HG02981 (cell line): ENCODE measurements at regions not wholly inside any gene's neighbourhood (a gene's known extent, or its start where the extent isn't known, plus 50 kb on each side); places are given as distances from the start of the nearest gene placed in this dataset.

ENCODE experiments used
- ATAC-seq: cut with Tn5 transposase; IDR thresholded peaks from one replicate; pipeline ENCODE4 v1.9.1; 2021; ENCODE audit warnings: mild to moderate bottlenecking, moderate library complexity; ENCODE audit not compliant: unreplicated experiment

- ATAC-seq = no peak
Observed at GRCh38 chr11:28472904-28473303, 364.7 kb downstream of the METTL15 start.

DNA sequence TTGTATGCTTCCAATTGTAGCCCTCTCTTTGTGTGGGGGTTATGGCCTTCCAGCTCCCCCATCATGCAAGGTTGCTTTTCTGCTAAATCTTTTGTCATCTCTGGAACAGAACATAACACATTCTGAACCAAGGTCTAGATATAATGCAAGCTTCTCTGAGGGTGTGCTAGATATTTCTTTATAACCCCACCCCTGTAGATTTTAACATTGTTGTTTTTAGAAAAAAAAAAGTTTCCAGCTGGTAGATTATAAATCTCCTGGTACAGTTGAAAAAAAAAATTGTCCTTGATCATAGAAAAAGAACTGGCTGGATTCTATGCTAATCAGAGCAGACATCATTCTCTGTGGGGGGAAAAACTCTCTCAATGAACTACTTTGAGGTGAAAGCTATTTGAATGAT, 363.3 kb downstream of the METTL15 start:
- ATAC-seq = no peak

- ATAC-seq = no peak
Observed at GRCh38 chr11:28470180-28470579, 362.0 kb downstream of the METTL15 start.

GRCh38 chr11:28466506-28466905, 358.3 kb downstream of the METTL15 start:
- ATAC-seq = no peak

- ATAC-seq = no peak
Observed at GRCh38 chr11:28464252-28464867, 356.2 kb downstream of the METTL15 start.

DNA sequence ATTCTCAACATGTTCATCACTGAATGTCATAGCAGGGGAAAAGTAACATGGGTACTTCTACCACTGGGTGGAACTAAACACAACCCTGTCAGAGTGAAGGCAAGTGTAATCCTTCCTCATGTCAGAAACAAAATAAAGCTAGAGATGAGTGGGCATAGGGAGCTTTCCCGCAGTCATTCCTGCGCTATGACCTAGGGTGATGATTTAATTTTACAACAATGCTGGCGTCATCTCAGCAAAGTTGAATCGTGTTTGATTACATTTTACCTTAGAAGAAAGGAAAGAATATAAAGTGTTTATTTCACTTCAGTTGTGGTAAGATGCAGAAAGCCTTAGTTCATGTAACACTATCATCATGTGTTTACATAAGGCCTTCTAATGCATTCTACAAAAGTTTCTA, 355.6 kb downstream of the METTL15 start:
- no peak for ATAC-seq

GRCh38 chr11:28461846-28462245, 353.7 kb downstream of the METTL15 start:
- ATAC-seq = no peak

DNA sequence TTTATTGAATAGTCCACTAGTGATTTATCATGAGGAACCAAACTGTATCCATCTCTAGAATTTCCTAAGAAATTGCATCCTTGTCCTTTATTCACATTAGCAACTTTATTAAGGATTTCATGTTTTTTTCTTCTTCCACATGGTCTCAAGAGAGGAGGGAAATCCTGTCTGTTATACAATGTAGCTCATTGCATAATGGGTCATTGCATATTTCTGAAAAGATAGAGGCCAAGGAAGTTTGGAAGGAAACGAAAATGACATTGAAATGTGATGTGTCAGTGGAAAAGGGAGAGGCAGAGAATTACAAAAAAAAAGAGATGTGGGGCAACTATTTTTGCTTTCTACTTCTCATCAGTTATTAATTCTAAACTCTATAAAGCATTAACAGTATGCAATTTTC, 353.1 kb downstream of the METTL15 start:
- ATAC-seq = no peak

- no peak for ATAC-seq
Observed at GRCh38 chr11:28460348-28460747, 352.2 kb downstream of the METTL15 start.

DNA sequence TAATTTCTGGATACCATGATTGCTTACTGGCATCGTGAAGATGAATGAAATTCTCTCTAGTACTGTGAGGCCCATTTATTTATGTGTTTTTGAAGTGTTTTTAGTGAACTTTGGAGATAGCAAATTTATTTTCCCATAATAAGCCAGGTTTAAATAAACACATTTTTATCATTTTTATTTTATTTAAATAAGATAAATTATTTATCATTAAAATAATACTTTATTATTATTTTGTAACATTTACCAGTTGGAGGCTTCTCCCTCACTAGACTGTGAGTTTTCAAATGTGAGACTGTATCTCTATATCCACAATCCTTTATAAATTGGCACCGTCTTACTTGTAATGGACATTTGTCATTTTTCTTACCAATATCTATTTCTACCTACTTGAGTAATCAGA, 351.7 kb downstream of the METTL15 start:
- ATAC-seq = no peak

GRCh38 chr11:28457481-28458065, 349.4 kb downstream of the METTL15 start:
- no peak for ATAC-seq

- no peak for ATAC-seq
Observed at GRCh38 chr11:28448186-28448585, 340.0 kb downstream of the METTL15 start.

GRCh38 chr11:28447226-28447625, 339.0 kb downstream of the METTL15 start:
- no peak for ATAC-seq

DNA sequence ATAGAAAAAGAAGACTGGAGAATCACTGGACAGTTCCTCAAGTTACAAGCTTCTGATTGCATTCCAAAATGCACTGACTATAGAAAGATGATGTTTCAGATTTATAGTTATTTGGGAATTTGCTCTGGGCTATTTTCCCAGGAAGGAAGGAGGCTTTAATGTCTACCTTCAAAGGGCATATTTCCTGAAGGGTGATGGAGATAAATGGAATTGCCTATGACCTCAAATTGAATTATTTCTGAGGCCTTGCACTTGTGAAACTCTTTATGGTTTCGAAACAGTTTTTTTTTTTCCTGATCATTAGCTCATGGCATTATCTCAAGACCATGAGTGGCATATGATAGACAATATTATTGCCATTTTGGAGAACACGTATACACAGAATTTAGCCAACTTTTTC, 333.9 kb downstream of the METTL15 start:
- no peak for ATAC-seq

DNA sequence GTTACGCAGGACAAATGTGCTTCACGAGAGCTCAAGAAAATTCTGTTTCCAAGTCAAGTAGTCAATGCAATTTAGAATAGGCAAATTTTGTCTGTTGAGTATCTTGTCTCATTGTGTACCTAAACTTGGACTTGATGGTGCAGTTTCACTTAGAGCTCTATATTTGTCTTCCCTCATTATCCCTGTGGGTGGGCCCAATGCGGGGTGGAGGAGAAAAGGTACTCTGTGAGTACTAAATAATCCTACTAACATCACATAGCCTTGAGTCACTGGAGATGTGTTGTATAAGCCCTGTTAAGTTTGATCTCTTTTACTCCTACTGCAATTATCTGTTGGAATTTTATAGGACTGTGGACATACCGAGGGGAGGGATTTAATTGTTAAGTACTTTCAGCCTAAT, 331.2 kb downstream of the METTL15 start:
- ATAC-seq = no peak

DNA sequence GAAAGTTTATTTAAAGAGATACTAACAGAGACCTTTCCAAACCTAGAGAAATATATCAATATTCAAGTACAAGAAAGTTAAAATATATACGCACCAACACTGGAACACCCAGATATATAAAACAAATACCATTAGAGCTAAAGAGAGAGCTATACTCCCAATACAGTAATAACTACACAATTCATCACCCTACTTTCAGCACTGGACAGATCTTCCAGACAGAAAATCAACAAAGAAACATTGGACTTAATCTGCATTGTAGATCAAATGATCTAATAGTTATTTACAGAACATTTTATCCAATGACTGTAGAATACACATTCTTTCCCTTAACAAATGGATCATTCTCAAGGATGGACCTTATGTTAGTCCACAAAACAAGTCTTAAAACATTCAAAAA, 311.9 kb downstream of the METTL15 start:
- ATAC-seq = no peak

GRCh38 chr11:28417601-28418323, 309.6 kb downstream of the METTL15 start:
- no peak for ATAC-seq

GRCh38 chr11:28412029-28412428, 303.8 kb downstream of the METTL15 start:
- ATAC-seq = no peak

DNA sequence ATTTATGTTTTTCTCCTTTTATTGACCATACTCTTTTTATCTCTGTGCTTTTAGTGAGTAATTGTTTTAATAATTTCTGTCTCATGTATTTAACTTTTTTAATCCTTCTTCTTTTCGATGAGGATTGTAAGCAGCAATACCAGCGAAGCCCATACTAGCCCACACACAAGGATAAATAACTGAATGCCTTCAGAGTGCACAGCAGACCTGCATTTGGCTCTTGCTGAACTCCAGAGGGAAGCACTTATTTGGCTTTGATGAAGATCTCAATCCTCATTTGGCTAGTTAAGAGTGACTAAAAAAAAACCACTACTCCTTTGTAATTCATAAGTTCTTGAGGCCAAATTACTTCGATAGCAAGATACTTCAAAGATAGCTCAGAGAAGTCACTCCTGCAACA, 293.3 kb downstream of the METTL15 start:
- ATAC-seq = no peak

DNA sequence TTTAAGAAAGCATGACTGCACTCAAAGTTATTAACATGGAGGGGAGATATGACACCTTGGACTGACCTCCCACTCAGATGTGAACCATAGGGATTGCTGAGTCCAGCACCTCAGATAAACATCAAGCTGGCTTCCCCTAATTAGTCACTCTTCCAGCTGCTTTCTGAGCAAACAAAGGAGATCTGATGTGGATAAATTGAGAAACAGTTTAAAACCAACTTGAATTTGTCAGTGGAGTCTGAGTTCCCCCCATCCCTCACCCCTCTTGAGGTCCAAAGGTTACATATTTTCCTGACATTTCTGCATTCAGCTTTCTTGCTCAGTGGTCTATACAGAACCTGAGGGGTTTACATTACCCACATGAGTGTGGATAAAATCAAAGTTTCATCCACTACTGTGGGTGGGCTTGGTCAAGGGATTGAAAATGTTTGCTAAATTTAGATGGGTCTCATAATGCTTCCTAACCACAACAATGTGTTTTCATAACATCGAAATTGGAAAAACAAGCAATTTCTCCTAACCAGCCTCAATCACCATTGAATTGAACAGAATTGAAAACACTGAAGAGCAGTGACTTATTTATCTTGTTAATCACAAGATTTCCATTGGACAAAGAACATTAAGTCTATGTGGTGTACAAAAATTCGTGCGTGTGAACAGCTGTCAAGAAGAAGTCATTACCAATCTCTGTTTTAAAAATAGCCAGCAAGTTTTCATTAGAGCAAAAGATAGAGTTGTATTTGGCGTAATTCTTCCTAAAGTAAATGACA, 292.3 kb downstream of the METTL15 start:
- no peak for ATAC-seq

GRCh38 chr11:28393348-28393747, 285.2 kb downstream of the METTL15 start:
- no peak for ATAC-seq

- no peak for ATAC-seq
Observed at GRCh38 chr11:28384418-28384817, 276.2 kb downstream of the METTL15 start.
